ENCODE measurements at regions not wholly inside any gene's neighbourhood (a gene's known extent, or its start where the extent isn't known, plus 50 kb on each side); places are given as distances from the start of the nearest gene placed in this dataset.

DNA sequence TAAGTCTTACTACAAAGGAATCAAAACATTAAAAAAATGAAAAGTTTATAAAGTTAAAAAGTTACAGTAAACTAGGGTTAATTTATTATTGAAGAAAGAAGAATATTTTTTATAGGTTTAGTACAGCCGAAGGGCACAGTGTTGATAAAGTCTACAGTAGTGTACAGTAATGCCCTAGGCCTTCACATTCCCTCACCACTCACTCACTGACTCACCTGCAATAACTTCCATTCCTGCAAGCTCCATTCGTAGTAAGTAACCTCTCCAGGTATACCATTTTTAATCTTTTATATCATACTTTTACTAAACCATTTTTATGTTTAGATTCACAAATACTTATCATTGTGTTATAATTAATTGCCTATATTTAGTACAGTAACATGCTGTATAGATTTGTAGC is 307.5 kb upstream of the FAM241A start:
- H3K9me3 ChIP-seq (ENCODE audit: control insufficient read depth in 2 of 2, insufficient read depth in 1 of 2, low read depth in 1 of 2, low read length in 1 of 2): peaks cover 0 to 2% of the 10 kb centered on the region in 2 donors
- H3K36me3 ChIP-seq (ENCODE audit: control insufficient read depth in 2 of 2, insufficient read depth in 2 of 2, low read length in 1 of 2): no peaks in the 10 kb centered on the region
- H3K4me1 ChIP-seq (ENCODE audit: control insufficient read depth in 2 of 2, insufficient read depth in 2 of 2, low read length in 1 of 2): no peaks in the 10 kb centered on the region
- 73 to 77% methylated on average over 2 of the region's 2 CpGs for WGBS, 2 donors
- H3K4me3 ChIP-seq (ENCODE audit: low read depth in 1 of 2, low read length in 2 of 2): no peak overlapping the region
- no peak overlapping the region for H3K27ac ChIP-seq (ENCODE audit: low read depth in 2 of 2, low read length in 1 of 2)
- H3K27me3 ChIP-seq (ENCODE audit: control insufficient read depth in 1 of 2, insufficient read depth in 2 of 2, low read length in 2 of 2): no peaks in the 10 kb centered on the region

DNA sequence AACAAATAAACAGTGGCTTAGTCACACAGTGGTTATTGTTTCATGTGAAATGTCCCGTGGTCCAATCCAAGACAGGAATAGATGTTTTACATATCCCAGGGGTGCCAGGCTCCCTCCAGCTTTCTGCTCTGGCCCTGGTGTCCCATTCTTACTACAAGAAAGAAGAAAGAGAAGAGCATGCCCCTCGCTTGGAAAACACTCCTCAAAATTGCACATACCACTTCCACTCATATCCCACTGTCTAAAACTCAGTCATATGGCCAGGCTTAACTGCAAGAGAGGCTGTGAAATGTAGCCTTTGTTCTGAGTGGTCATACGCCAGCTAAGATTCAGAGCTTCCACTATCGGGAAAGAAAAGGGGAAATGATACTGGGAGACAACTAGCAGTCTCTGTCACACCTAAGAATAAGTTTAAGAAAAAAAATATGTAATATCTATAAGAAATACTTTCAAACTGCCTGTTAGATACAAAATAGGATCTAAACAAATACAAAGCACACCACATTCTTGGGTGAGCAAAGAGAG is 306.8 kb upstream of the FAM241A start:
- Histone ChIP-seq H3K4me3 (ENCODE audit: low read depth in 1 of 2, low read length in 2 of 2) (no peak overlapping the region), H3K36me3 (ENCODE audit: control insufficient read depth in 2 of 2, insufficient read depth in 2 of 2, low read length in 1 of 2) (no peaks in the 10 kb centered on the region), H3K27me3 (ENCODE audit: control insufficient read depth in 1 of 2, insufficient read depth in 2 of 2, low read length in 2 of 2) (no peaks in the 10 kb centered on the region), H3K9me3 (ENCODE audit: control insufficient read depth in 2 of 2, insufficient read depth in 1 of 2, low read depth in 1 of 2, low read length in 1 of 2) (peaks cover 0 to 2% of the 10 kb centered on the region in 2 donors), H3K4me1 (ENCODE audit: control insufficient read depth in 2 of 2, insufficient read depth in 2 of 2, low read length in 1 of 2) (no peaks in the 10 kb centered on the region), H3K27ac (ENCODE audit: low read depth in 2 of 2, low read length in 1 of 2) (no peak overlapping the region)
- 61 to 72% methylated on average over 4 of the region's 4 CpGs for WGBS, 2 donors

DNA sequence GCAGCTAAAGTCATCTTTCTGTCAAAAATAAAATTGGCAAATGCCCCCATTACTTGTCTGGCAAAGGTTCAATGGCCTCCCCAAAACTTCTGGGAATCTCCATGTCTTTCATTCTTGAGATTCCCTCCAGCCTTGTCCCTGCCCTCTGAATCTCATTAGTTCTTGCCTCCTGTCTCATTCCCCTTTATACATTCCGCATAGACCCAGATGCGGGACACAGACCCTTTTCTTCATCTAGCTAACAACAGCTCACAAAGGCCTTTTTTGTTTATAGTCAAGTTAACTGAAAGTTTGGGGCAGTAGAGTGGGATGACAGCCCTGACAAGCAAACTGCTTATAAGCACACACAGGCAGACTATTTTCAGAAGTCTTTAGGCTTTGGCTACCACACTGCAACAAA is 306.1 kb upstream of the FAM241A start:
- no peak overlapping the region for H3K27ac ChIP-seq (ENCODE audit: low read depth in 2 of 2, low read length in 1 of 2)
- H3K27me3 ChIP-seq (ENCODE audit: control insufficient read depth in 1 of 2, insufficient read depth in 2 of 2, low read length in 2 of 2): no peaks in the 10 kb centered on the region
- no peak overlapping the region for H3K4me3 ChIP-seq (ENCODE audit: low read depth in 1 of 2, low read length in 2 of 2)
- WGBS, 2 donors: 64 to 65% methylated on average over 2 of the region's 2 CpGs
- H3K9me3 ChIP-seq (ENCODE audit: control insufficient read depth in 2 of 2, insufficient read depth in 1 of 2, low read depth in 1 of 2, low read length in 1 of 2): peaks cover 0 to 2% of the 10 kb centered on the region in 2 donors
- no peaks in the 10 kb centered on the region for H3K36me3 ChIP-seq (ENCODE audit: control insufficient read depth in 2 of 2, insufficient read depth in 2 of 2, low read length in 1 of 2)
- H3K4me1 ChIP-seq (ENCODE audit: control insufficient read depth in 2 of 2, insufficient read depth in 2 of 2, low read length in 1 of 2): no peaks in the 10 kb centered on the region

DNA sequence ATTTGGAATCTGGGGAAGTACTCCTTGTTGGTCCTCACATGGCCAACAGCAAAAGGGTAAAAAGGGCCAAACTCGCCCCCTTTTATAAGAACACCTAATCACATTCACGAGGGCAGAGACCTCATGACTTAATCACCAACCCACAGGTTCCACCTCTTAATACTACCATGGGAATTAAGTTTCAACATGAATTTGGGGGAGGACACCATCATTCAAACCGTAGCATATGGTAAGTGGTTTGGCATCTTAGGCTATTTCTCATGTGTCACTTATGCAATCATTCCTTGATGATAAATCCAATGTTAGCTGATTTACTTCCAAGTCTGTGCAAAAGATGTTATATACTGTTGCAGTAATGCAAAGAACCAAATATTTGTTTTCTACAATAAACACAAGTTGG is 302.9 kb upstream of the FAM241A start:
- 66 to 86% methylated on average over 3 of the region's 3 CpGs for WGBS, 2 donors
- Histone ChIP-seq H3K27me3 (ENCODE audit: control insufficient read depth in 1 of 2, insufficient read depth in 2 of 2, low read length in 2 of 2) (no peaks in the 10 kb centered on the region), H3K4me3 (ENCODE audit: low read depth in 1 of 2, low read length in 2 of 2) (no peak overlapping the region), H3K4me1 (ENCODE audit: control insufficient read depth in 2 of 2, insufficient read depth in 2 of 2, low read length in 1 of 2) (no peaks in the 10 kb centered on the region), H3K9me3 (ENCODE audit: control insufficient read depth in 2 of 2, insufficient read depth in 1 of 2, low read depth in 1 of 2, low read length in 1 of 2) (no peaks in the 10 kb centered on the region), H3K27ac (ENCODE audit: low read depth in 2 of 2, low read length in 1 of 2) (no peak overlapping the region), H3K36me3 (ENCODE audit: control insufficient read depth in 2 of 2, insufficient read depth in 2 of 2, low read length in 1 of 2) (no peaks in the 10 kb centered on the region)

DNA sequence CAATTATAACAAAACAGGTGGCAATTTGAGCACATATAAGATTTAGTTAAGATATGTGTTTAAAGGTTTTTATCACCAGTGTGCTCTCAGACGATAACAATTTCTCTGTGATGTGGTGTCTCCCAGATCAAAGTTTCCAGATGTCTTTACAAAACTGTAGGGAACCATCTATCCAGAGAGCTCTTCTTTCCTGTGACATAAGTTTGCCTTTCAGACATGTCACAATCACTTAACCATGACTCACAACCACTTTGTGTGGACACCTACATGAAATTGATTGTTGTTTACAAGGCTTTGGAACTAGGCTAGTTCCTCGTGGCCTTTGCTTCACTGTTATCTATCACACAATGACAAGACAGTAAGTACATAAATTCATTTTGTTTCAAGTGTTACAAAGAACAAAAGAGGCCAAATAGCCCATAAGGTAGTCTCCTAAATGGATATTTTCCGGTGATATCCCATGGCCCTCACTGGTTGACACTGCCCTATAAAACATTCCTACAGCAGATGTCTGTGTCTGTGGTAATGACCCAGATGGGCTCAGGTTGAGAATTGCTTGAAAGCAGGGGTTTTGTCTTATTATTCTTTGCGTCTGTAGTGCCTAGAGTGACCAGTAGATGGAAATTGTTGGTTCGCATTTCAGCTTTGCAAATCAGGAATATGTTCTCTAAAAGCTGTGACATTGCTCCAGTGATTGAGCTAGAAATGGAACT is 297.8 kb upstream of the FAM241A start:
- no peak overlapping the region for H3K4me3 ChIP-seq (ENCODE audit: low read depth in 1 of 2, low read length in 2 of 2)
- no peaks in the 10 kb centered on the region for H3K4me1 ChIP-seq (ENCODE audit: control insufficient read depth in 2 of 2, insufficient read depth in 2 of 2, low read length in 1 of 2)
- no peaks in the 10 kb centered on the region for H3K9me3 ChIP-seq (ENCODE audit: control insufficient read depth in 2 of 2, insufficient read depth in 1 of 2, low read depth in 1 of 2, low read length in 1 of 2)
- WGBS, 2 donors: 52 to 53% methylated on average over 5 of the region's 5 CpGs
- H3K36me3 ChIP-seq (ENCODE audit: control insufficient read depth in 2 of 2, insufficient read depth in 2 of 2, low read length in 1 of 2): no peaks in the 10 kb centered on the region
- no peak overlapping the region for H3K27ac ChIP-seq (ENCODE audit: low read depth in 2 of 2, low read length in 1 of 2)
- H3K27me3 ChIP-seq (ENCODE audit: control insufficient read depth in 1 of 2, insufficient read depth in 2 of 2, low read length in 2 of 2): no peaks in the 10 kb centered on the region

- H3K4me1 ChIP-seq (ENCODE audit: control insufficient read depth in 2 of 2, insufficient read depth in 2 of 2, low read length in 1 of 2): no peaks in the 10 kb centered on the region
- no peak overlapping the region for H3K27ac ChIP-seq (ENCODE audit: low read depth in 2 of 2, low read length in 1 of 2)
- 44 to 55% methylated on average over 1 of the region's 1 CpG for WGBS, 2 donors
- no peaks in the 10 kb centered on the region for H3K36me3 ChIP-seq (ENCODE audit: control insufficient read depth in 2 of 2, insufficient read depth in 2 of 2, low read length in 1 of 2)
- no peaks in the 10 kb centered on the region for H3K9me3 ChIP-seq (ENCODE audit: control insufficient read depth in 2 of 2, insufficient read depth in 1 of 2, low read depth in 1 of 2, low read length in 1 of 2)
- H3K27me3 ChIP-seq (ENCODE audit: control insufficient read depth in 1 of 2, insufficient read depth in 2 of 2, low read length in 2 of 2): no peaks in the 10 kb centered on the region
- no peak overlapping the region for H3K4me3 ChIP-seq (ENCODE audit: low read depth in 1 of 2, low read length in 2 of 2)
These were observed 295.4 kb upstream of the FAM241A start for GRCh38 chr4:111849746-111850284.

- WGBS, 2 donors: 0% methylated on average over 1 of the region's 1 CpG
- H3K27me3 ChIP-seq (ENCODE audit: control insufficient read depth in 1 of 2, insufficient read depth in 2 of 2, low read length in 2 of 2): no peaks in the 10 kb centered on the region
- no peak overlapping the region for H3K4me3 ChIP-seq (ENCODE audit: low read depth in 1 of 2, low read length in 2 of 2)
- no peaks in the 10 kb centered on the region for H3K36me3 ChIP-seq (ENCODE audit: control insufficient read depth in 2 of 2, insufficient read depth in 2 of 2, low read length in 1 of 2)
- H3K4me1 ChIP-seq (ENCODE audit: control insufficient read depth in 2 of 2, insufficient read depth in 2 of 2, low read length in 1 of 2): no peaks in the 10 kb centered on the region
- H3K27ac ChIP-seq (ENCODE audit: low read depth in 2 of 2, low read length in 1 of 2): no peak overlapping the region
- H3K9me3 ChIP-seq (ENCODE audit: control insufficient read depth in 2 of 2, insufficient read depth in 1 of 2, low read depth in 1 of 2, low read length in 1 of 2): no peaks in the 10 kb centered on the region
These were observed 290.7 kb upstream of the FAM241A start for GRCh38 chr4:111854494-111855087.

DNA sequence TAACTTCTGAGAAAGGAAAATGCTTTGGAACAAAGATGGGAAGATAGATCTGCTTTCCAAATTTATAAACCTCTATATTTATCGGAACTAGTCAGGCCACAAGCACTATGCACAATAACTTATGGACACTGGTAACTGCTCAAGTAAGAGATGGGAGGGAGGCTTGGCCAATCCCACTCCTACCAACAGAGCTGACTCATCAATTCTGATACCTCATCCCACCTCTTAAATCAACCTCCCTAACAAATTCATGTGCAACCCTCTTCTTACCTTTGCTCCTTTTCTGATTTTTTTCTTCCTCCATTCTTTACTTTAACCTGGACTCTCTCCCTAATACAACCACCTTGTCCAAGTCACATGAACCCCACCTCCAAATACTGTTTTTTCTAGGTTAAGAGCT is 289.9 kb upstream of the FAM241A start:
- H3K27me3 ChIP-seq (ENCODE audit: control insufficient read depth in 1 of 2, insufficient read depth in 2 of 2, low read length in 2 of 2): no peaks in the 10 kb centered on the region
- H3K27ac ChIP-seq (ENCODE audit: low read depth in 2 of 2, low read length in 1 of 2): no peak overlapping the region

GRCh38 chr4:111864066-111864465 is 281.2 kb upstream of the FAM241A start:
- 47 to 63% methylated on average over 4 of the region's 4 CpGs for WGBS, 2 donors
- Histone ChIP-seq H3K36me3 (ENCODE audit: control insufficient read depth in 2 of 2, insufficient read depth in 2 of 2, low read length in 1 of 2) (no peaks in the 10 kb centered on the region), H3K4me3 (ENCODE audit: low read depth in 1 of 2, low read length in 2 of 2) (no peak overlapping the region), H3K9me3 (ENCODE audit: control insufficient read depth in 2 of 2, insufficient read depth in 1 of 2, low read depth in 1 of 2, low read length in 1 of 2) (no peaks in the 10 kb centered on the region), H3K27me3 (ENCODE audit: control insufficient read depth in 1 of 2, insufficient read depth in 2 of 2, low read length in 2 of 2) (no peaks in the 10 kb centered on the region), H3K27ac (ENCODE audit: low read depth in 2 of 2, low read length in 1 of 2) (no peak overlapping the region), H3K4me1 (ENCODE audit: control insufficient read depth in 2 of 2, insufficient read depth in 2 of 2, low read length in 1 of 2) (no peaks in the 10 kb centered on the region)

More for the DNA sequence above, 289.9 kb upstream of the FAM241A start:
- Histone ChIP-seq H3K9me3 (ENCODE audit: control insufficient read depth in 2 of 2, insufficient read depth in 1 of 2, low read depth in 1 of 2, low read length in 1 of 2) (no peaks in the 10 kb centered on the region), H3K4me3 (ENCODE audit: low read depth in 1 of 2, low read length in 2 of 2) (no peak overlapping the region), H3K36me3 (ENCODE audit: control insufficient read depth in 2 of 2, insufficient read depth in 2 of 2, low read length in 1 of 2) (no peaks in the 10 kb centered on the region), H3K4me1 (ENCODE audit: control insufficient read depth in 2 of 2, insufficient read depth in 2 of 2, low read length in 1 of 2) (no peaks in the 10 kb centered on the region)
- WGBS, 2 donors: 79 to 87% methylated on average over 1 of the region's 1 CpG
